GM19467 (cell line): ENCODE measurements at regions not wholly inside any gene's neighbourhood (a gene's known extent, or its start where the extent isn't known, plus 50 kb on each side); places are given as distances from the start of the nearest gene placed in this dataset.

Experiments
- ATAC-seq: cut with Tn5 transposase; IDR thresholded peaks from one replicate; pipeline ENCODE4 v1.9.1; 2021; ENCODE audit warnings: mild to moderate bottlenecking, moderate library complexity; ENCODE audit not compliant: unreplicated experiment

DNA sequence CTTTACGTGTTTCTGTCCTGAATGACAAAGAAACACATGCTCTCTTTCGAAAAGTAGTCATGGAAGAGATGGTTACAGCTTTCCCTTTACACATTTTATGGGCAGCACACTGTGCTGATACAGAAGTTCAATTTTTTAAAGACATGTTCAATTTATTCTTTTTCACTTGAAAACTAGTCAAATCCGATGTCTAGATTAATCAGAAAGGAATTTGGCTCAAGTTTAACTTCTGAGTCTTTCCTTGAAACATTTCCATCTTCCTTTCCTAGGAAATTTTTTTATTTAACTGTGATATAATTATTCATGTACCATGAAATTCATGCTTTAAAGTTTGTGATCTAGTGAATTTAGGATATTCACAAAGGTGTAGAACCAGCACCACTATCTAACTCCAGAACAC, 360.1 kb downstream of the TNS3 start:
- ATAC-seq = no peak

DNA sequence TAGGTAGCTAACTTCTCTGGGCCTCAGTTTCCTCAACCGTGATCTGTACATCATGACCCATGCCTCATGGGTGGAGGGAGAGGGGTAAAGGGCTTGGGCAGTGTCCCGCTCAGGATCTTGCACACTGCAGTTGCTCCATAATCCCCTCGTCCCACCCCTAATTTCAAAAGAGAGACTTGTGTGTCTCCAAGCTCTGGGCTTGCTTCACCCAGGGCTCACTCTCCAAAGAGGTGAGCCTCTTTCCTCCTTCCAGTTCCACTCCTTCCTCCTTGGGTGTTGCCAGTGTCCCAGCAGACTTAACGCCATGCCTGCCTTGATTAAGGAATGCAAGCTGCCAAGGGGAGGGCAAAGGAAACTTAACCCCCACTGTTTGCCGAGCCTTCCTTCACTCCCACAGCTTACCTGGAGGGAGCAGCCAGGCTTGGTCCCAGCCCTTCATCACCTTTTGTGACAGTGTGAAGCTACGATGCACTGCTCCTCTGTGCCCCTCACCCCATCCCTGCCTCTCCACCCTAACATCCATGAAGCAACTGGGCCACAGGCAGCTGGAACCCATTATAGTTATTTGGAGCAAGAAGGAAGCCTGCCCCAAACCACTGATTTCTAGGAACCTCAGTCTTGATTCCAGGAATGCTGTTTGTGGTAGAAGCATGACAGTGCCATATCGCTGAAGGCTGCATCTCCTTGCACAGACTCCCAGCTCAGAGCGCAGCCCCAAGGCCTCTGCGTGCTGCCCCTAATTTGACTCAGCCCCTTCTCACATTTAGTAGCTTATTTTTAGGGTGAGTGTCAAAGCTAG, 363.3 kb downstream of the TNS3 start:
- ATAC-seq = no peak

- ATAC-seq = no peak
These were observed 364.1 kb downstream of the TNS3 start for GRCh38 chr7:47217570-47218360.

DNA sequence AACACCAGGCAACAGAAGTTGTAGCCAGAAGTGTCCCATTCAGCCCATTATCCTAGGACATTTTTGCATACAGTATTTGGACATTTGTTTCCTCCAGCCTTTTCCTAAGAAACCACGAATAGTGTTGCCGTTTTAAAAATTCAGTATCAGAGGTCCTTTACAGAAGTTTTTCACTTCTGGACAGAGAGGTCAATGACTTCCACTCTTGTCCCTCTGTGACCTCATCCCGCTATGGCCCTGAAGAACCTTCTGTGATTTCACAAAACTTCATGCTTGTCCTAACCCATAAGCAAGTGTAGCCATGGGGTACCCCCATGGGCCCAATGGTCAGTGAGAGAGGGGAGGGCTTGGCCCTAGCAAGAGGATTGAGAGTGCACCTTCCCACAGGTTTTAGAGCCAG, 364.8 kb downstream of the TNS3 start:
- ATAC-seq = no peak

- ATAC-seq = no peak
These were observed 365.5 kb downstream of the TNS3 start for GRCh38 chr7:47216439-47216838.

- no peak for ATAC-seq
These were observed 366.3 kb downstream of the TNS3 start for GRCh38 chr7:47215640-47216039.

DNA sequence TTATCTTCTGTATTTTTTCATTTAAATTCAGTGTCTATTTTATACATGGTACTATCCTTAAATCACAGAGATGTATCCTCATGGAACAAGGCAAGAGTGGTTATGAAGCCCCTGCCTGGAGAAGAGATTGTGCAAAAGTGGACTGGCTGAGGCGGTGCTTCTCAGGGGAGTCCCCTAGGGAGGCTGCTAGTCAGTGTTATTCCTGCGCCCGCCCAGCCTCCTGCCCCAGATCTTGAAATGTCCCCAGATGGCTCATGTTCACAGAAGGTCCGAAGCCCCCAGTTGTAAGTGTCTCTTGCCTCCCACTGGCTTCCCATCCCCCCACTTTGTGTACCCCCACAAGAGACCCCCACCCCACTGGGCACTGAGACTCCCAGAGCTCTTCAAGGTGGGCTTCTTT, 366.9 kb downstream of the TNS3 start:
- no peak for ATAC-seq

- no peak for ATAC-seq
These were observed 368.6 kb downstream of the TNS3 start for GRCh38 chr7:47213276-47213675.

- no peak for ATAC-seq
These were observed 370.4 kb downstream of the TNS3 start for GRCh38 chr7:47211519-47211973.

- ATAC-seq = no peak
These were observed 371.5 kb downstream of the TNS3 start for GRCh38 chr7:47210281-47210854.

- no peak for ATAC-seq
These were observed 374.0 kb downstream of the TNS3 start for GRCh38 chr7:47207956-47208355.

GRCh38 chr7:47204709-47205108, 377.2 kb downstream of the TNS3 start:
- ATAC-seq = no peak

- no peak for ATAC-seq
These were observed 379.6 kb downstream of the TNS3 start for GRCh38 chr7:47202146-47202783.

DNA sequence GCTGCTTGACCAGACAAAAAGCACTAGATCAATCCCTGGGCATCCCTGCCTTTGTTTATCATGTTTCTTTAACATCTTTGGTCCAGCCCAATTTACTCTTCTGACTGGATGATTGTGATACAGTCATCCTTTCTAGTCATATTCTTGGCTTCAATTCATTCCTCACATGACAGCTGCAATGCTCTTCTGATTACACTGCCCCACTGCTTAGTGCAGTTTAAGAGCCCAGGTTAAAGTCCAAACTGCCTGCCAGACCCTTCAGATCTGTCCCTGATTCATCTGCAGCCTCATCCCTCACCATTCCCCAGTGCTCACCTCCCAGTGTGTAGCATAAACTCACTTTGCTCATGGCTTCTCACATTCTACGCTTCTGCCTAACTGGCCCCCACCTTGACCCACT, 383.8 kb downstream of the TNS3 start:
- no peak for ATAC-seq

DNA sequence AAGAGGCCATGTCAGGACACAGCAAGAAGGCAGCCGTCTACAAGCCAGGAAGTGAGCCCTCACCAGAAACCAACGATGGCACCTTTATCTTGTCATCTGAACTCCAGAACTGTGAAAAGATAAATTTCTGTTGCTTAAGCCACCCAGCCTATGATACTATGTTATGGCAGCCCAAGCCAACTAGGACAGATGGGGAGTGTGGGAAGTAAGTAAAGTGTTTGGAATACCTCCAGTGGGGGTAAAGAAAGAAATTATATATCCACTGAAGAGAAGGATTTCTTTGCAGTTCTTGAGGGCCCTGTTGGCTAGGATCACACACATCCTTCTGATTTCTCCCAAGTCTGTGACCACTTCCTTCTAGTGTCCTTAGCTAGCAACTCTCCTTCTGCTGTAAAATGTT, 384.4 kb downstream of the TNS3 start:
- ATAC-seq = no peak

DNA sequence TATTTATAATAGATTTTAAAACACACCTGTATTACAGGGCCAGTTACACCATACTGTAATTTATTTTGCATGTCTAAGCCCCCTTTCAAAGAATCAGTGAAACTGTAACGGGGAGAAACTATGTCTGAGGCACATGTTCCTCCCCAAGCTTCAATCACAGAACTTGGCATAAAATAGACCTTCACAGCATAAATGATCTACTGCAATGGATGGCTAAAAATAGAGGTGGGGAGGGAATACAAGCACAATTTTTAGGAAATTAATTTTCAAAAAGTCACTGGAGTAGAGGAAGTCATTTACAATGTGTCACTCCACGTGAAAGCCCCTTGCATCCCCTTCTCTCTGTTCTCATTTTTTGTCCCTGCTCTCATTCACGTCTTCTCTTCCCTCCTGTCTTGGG, 385.2 kb downstream of the TNS3 start:
- ATAC-seq = no peak

DNA sequence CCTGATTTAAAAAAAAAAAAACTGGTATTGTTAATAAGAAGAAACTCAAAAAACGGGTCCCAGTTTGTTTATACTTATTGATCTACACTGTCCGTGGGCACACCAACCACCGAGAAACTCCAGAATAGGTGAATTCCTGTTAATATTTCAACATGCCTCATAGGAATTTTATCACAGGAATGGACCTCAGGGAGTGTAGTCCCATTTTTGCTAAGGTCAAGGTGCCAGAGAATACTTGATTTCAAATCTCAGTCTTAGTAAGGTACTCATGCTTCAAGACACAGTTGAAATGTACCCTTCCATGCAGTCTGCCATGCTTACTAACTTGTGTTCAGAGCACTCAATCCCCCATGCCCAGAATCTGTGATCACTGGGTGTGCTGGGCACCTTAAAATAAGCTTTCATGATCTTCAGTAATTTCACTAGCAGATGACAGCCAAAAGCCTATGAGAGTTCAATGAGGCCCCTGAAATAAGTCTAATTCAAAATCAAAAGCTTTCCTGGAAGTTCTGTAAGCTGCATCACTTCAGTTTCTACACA, 385.7 kb downstream of the TNS3 start:
- ATAC-seq = no peak

DNA sequence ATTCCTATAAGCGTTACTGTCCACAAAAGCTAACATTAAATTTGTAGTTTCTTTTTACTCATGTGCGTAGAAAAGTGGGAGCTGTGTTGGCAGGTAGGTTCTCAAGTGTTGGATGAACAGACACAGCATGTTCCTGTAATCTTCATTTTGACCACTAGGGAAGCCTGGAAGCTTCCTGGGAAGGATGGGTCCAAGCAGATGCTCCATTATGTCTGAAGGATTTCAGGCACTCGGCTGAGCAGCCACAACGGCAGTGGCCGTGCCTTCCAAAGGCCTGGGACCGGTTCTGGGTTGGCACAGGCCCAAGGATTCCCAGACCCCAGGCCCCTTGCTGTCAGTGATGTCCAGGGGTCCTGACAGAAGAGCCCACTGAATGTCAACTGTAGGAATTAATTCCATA, 386.3 kb downstream of the TNS3 start:
- no peak for ATAC-seq

DNA sequence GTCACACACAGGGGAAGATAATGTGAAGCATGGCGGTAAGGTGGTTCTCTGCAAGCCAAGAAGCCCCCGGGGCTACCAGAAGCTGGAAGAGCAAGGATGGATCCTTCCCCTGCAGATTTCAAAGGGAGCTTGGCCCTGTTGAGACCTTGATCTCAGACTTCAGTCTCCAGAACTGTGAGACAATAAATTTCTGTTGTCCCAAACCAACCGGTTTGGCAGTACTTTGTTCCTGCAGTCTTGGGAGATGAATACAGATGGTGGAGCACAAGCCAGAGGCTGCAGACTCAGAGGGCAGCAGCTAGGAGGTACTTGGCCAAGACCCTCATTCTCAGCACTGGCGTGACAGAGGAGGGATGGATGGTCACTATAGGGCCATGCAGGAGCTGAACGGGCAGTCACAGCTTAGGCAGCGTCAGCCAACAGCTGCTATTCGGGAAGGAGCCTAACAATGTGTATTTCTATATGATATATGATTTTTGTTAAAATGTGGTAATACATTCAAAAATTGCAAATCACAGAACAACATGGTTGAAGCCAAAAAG, 387.3 kb downstream of the TNS3 start:
- no peak for ATAC-seq

- ATAC-seq = no peak
These were observed 388.9 kb downstream of the TNS3 start for GRCh38 chr7:47192978-47193377.

DNA sequence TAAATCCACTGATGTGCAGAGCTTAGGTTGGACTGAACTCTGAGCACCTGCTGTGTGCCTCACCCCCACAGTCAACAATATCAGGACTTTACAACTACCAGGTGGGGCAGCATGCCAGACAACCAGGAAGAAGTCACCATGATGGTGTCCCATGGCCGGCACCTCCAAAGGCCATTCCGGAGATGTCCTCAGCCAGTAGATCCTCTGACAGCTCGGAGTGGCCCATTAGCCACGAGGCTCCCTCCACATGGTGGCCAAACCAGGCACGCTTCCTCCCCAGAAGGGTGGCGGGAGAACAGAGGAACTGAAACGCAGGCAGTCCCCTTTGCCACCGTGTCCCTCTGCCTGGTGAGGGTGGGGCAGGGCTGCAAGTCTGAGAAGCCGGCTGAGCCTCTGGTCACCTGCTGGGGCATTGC, 390.0 kb downstream of the TNS3 start:
- ATAC-seq = no peak
